Peyer's patch (tissue), 4 donors: ENCODE measurements at regions not wholly inside any gene's neighbourhood (a gene's known extent, or its start where the extent isn't known, plus 50 kb on each side); places are given as distances from the start of the nearest gene placed in this dataset.

ENCODE experiments used
- POLR2A ChIP-seq, 2 donors: fragments of 450-650 bp; IDR thresholded peaks; one replicate each; pipeline ENCODE4 v1.5.1; 2017; ENCODE audit warnings: antibody characterized with exemption in 2 of 2, mild to moderate bottlenecking in 2 of 2, moderate library complexity in 2 of 2
- TF ChIP-seq, protein P1 (sequence below), 6 experiments: fragments of 450-650 bp in 4 of 6; fragments of 200-600 bp in 2 of 6; sonication (generic) in 1 of 6; IDR thresholded peaks; one replicate each; pipeline ENCODE4 v1.5.1; 2017 to 2019; ENCODE audit warnings: antibody characterized with exemption in 6 of 6, mild to moderate bottlenecking in 3 of 6, moderate library complexity in 1 of 6

- TF ChIP-seq, protein P1, sequence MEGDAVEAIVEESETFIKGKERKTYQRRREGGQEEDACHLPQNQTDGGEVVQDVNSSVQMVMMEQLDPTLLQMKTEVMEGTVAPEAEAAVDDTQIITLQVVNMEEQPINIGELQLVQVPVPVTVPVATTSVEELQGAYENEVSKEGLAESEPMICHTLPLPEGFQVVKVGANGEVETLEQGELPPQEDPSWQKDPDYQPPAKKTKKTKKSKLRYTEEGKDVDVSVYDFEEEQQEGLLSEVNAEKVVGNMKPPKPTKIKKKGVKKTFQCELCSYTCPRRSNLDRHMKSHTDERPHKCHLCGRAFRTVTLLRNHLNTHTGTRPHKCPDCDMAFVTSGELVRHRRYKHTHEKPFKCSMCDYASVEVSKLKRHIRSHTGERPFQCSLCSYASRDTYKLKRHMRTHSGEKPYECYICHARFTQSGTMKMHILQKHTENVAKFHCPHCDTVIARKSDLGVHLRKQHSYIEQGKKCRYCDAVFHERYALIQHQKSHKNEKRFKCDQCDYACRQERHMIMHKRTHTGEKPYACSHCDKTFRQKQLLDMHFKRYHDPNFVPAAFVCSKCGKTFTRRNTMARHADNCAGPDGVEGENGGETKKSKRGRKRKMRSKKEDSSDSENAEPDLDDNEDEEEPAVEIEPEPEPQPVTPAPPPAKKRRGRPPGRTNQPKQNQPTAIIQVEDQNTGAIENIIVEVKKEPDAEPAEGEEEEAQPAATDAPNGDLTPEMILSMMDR (IDR thresholded peaks at IDR 0.05): no peak
- TF ChIP-seq POLR2A (IDR thresholded peaks at IDR 0.05): no peak
Observed at GRCh38 chr11:11747570-11747969, 94.2 kb upstream of the USP47 start.
